ENCODE measurements at regions not wholly inside any gene's neighbourhood (a gene's known extent, or its start where the extent isn't known, plus 50 kb on each side); places are given as distances from the start of the nearest gene placed in this dataset.

GRCh38 chr5:63245271-63245670 lies 666.7 kb downstream of the LRRC70 start:
- Histone ChIP-seq H4K20me1 (ENCODE audit: insufficient read depth) (no peaks in the 10 kb centered on the region), H3K79me2 (replicated peaks; ENCODE audit: insufficient read depth, low read length) (no peaks in the 10 kb centered on the region), H3K9me3 (ENCODE audit: low read length) (no peaks in the 10 kb centered on the region), H3K9me2 (ENCODE audit: insufficient read depth, low read length) (no peaks in the 10 kb centered on the region), H3K27me3 (ENCODE audit: insufficient read depth, low read depth, low read length) (no peaks in the 10 kb centered on the region), H3F3A (ENCODE audit: insufficient read depth, low read length, poor library complexity, severe bottlenecking) (no peaks in the 10 kb centered on the region), H3K27ac (ENCODE audit: low read length) (no peak overlapping the region), H3K9ac (ENCODE audit: low read length) (no peak overlapping the region), H2AFZ (ENCODE audit: low read depth, low read length) (no peak overlapping the region), H3K36me3 (ENCODE audit: insufficient read depth, low read length) (no peaks in the 10 kb centered on the region), H3K4me3 (ENCODE audit: low read length) (no peak overlapping the region), H3K4me2 (ENCODE audit: low read length) (no peak overlapping the region)
- TF ChIP-seq POLR2AphosphoS5 (IDR thresholded peaks at IDR 0.05), result no peak
- no peak for TF ChIP-seq RAD21 (conservative IDR thresholded peaks at IDR 0.05)
- no peak for TF ChIP-seq EZH2 (IDR thresholded peaks at IDR 0.05; ENCODE audit: borderline replicate concordance, insufficient read depth, low read length, poor library complexity, severe bottlenecking)
- TF ChIP-seq EP300 (conservative IDR thresholded peaks at IDR 0.05; ENCODE audit: poor library complexity, severe bottlenecking), result no peak
- TF ChIP-seq TAF1 (IDR thresholded peaks at IDR 0.05; ENCODE audit: low read depth), result no peak
- TF ChIP-seq, protein P1, sequence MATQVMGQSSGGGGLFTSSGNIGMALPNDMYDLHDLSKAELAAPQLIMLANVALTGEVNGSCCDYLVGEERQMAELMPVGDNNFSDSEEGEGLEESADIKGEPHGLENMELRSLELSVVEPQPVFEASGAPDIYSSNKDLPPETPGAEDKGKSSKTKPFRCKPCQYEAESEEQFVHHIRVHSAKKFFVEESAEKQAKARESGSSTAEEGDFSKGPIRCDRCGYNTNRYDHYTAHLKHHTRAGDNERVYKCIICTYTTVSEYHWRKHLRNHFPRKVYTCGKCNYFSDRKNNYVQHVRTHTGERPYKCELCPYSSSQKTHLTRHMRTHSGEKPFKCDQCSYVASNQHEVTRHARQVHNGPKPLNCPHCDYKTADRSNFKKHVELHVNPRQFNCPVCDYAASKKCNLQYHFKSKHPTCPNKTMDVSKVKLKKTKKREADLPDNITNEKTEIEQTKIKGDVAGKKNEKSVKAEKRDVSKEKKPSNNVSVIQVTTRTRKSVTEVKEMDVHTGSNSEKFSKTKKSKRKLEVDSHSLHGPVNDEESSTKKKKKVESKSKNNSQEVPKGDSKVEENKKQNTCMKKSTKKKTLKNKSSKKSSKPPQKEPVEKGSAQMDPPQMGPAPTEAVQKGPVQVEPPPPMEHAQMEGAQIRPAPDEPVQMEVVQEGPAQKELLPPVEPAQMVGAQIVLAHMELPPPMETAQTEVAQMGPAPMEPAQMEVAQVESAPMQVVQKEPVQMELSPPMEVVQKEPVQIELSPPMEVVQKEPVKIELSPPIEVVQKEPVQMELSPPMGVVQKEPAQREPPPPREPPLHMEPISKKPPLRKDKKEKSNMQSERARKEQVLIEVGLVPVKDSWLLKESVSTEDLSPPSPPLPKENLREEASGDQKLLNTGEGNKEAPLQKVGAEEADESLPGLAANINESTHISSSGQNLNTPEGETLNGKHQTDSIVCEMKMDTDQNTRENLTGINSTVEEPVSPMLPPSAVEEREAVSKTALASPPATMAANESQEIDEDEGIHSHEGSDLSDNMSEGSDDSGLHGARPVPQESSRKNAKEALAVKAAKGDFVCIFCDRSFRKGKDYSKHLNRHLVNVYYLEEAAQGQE (IDR thresholded peaks at IDR 0.05; ENCODE audit: borderline replicate concordance), result no peak

DNA sequence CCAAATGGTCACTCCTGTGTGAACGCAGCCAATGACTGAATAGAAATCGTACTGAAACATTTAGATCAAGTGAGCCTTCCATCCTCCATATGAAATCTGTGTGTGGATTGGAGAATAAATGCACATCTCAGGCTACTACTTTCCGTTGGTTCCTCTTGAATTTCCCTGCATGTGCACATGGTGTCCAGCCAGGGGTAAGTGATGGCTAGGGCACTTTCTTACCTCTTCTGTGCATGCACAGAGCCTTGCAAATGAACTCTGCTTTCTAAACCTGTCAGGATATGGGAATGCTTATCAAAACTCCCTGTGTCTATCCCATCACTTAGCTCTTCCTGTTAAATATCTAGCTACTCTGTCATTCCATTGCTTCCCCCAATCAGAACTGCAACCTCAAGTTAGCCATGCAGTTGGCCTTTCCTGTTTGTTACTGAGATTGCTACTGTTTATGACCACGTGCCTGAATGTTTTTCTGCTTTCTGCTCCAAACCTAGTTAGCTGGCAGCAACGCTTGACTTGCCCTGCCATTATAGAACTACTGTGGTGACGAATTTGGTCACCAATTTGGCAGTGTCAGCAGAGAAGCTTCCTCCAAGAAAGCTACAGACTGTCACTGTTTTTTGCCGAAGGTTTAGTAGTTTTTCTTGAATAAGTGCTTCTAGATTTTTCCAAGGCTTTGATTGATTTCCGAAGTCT lies 661.6 kb downstream of the LRRC70 start:
- no peak overlapping the region for H2AFZ ChIP-seq (ENCODE audit: low read depth, low read length)
- no peaks in the 10 kb centered on the region for H3K27me3 ChIP-seq (ENCODE audit: insufficient read depth, low read depth, low read length)
- TF ChIP-seq, protein P1 (IDR thresholded peaks at IDR 0.05; ENCODE audit: borderline replicate concordance), result no peak
- no peak for TF ChIP-seq RAD21 (conservative IDR thresholded peaks at IDR 0.05)
- TF ChIP-seq MXI1 (conservative IDR thresholded peaks at IDR 0.05; ENCODE audit: poor library complexity, severe bottlenecking), result no peak
- no peak for TF ChIP-seq POLR2AphosphoS5 (IDR thresholded peaks at IDR 0.05)
- no peak for TF ChIP-seq EZH2 (IDR thresholded peaks at IDR 0.05; ENCODE audit: borderline replicate concordance, insufficient read depth, low read length, poor library complexity, severe bottlenecking)
- TF ChIP-seq CTCF (IDR thresholded peaks at IDR 0.05; ENCODE audit: poor library complexity, severe bottlenecking), result no peak
- TF ChIP-seq SMC3 (conservative IDR thresholded peaks at IDR 0.05; ENCODE audit: poor library complexity), result no peak
- no peak for TF ChIP-seq TAF1 (IDR thresholded peaks at IDR 0.05; ENCODE audit: low read depth)
- TF ChIP-seq EP300 (conservative IDR thresholded peaks at IDR 0.05; ENCODE audit: poor library complexity, severe bottlenecking), result no peak
- H3F3A ChIP-seq (ENCODE audit: insufficient read depth, low read length, poor library complexity, severe bottlenecking), result no peaks in the 10 kb centered on the region
- no peak overlapping the region for H3K4me3 ChIP-seq (ENCODE audit: low read length)
- no peaks in the 10 kb centered on the region for H3K36me3 ChIP-seq (ENCODE audit: insufficient read depth, low read length)
- no peak overlapping the region for H3K27ac ChIP-seq (ENCODE audit: low read length)
- no peaks in the 10 kb centered on the region for H4K20me1 ChIP-seq (ENCODE audit: insufficient read depth)
- H3K4me2 ChIP-seq (ENCODE audit: low read length), result no peak overlapping the region
- H3K9ac ChIP-seq (ENCODE audit: low read length), result no peak overlapping the region
- no peaks in the 10 kb centered on the region for H3K9me3 ChIP-seq (ENCODE audit: low read length)
- H3K79me2 ChIP-seq (replicated peaks; ENCODE audit: insufficient read depth, low read length), result no peaks in the 10 kb centered on the region
- no peaks in the 10 kb centered on the region for H3K9me2 ChIP-seq (ENCODE audit: insufficient read depth, low read length)
